ENCODE measurements at regions not wholly inside any gene's neighbourhood (a gene's known extent, or its start where the extent isn't known, plus 50 kb on each side); places are given as distances from the start of the nearest gene placed in this dataset.
"Not testable (repeated sequence)": the region's sequence is repeated elsewhere in the genome, so short reads cannot be mapped to it uniquely, and the experiment has no call there.

GRCh38 chr14:27836386-27836785, 930.2 kb upstream of the FOXG1 start:
- DNase-seq, result no peak

- DNase-seq, result no peak
Measured at GRCh38 chr14:27845241-27845850, 921.2 kb upstream of the FOXG1 start.

GRCh38 chr14:27845902-27846301, 920.7 kb upstream of the FOXG1 start:
- no peak for DNase-seq

GRCh38 chr14:27847480-27847879, 919.1 kb upstream of the FOXG1 start:
- DNase-seq, result not testable (repeated sequence)

GRCh38 chr14:27849193-27849592, 917.4 kb upstream of the FOXG1 start:
- DNase-seq, result not testable (repeated sequence)

- DNase-seq, result no peak
Measured at GRCh38 chr14:27862684-27863083, 903.9 kb upstream of the FOXG1 start.

- DNase-seq, result no peak
Measured at GRCh38 chr14:27863166-27863565, 903.4 kb upstream of the FOXG1 start.

- no peak for DNase-seq
Measured at GRCh38 chr14:27881063-27881462, 885.5 kb upstream of the FOXG1 start.

GRCh38 chr14:27881646-27882045, 884.9 kb upstream of the FOXG1 start:
- no peak for DNase-seq

- DNase-seq, result no peak
Measured at GRCh38 chr14:27886256-27886655, 880.3 kb upstream of the FOXG1 start.

- DNase-seq, result no peak
Measured at GRCh38 chr14:27890259-27890658, 876.3 kb upstream of the FOXG1 start.

- DNase-seq, result not testable (repeated sequence)
Measured at GRCh38 chr14:27908484-27908883, 858.1 kb upstream of the FOXG1 start.

GRCh38 chr14:27916326-27916725, 850.3 kb upstream of the FOXG1 start:
- no peak for DNase-seq

- no peak for DNase-seq
Measured at GRCh38 chr14:27917896-27918295, 848.7 kb upstream of the FOXG1 start.

- DNase-seq, result no peak
Measured at GRCh38 chr14:27927519-27927918, 839.1 kb upstream of the FOXG1 start.

- no peak for DNase-seq
Measured at GRCh38 chr14:27929797-27930347, 836.7 kb upstream of the FOXG1 start.

- DNase-seq, result no peak
Measured at GRCh38 chr14:27938392-27938791, 828.2 kb upstream of the FOXG1 start.

GRCh38 chr14:27945512-27945911, 821.1 kb upstream of the FOXG1 start:
- DNase-seq, result no peak

- DNase-seq, result no peak
Measured at GRCh38 chr14:27958757-27959156, 807.8 kb upstream of the FOXG1 start.

- peak; percentile 97 for DNase-seq
Measured at GRCh38 chr14:27995691-27996090, 770.9 kb upstream of the FOXG1 start.

- no peak for DNase-seq
Measured at GRCh38 chr14:28001002-28001401, 765.6 kb upstream of the FOXG1 start.

GRCh38 chr14:28012629-28013415, 753.8 kb upstream of the FOXG1 start:
- DNase-seq, result no peak

GRCh38 chr14:28020112-28020511, 746.5 kb upstream of the FOXG1 start:
- DNase-seq, result no peak

- DNase-seq, result no peak
Measured at GRCh38 chr14:28023853-28024252, 742.7 kb upstream of the FOXG1 start.
